ENCODE measurements at regions not wholly inside any gene's neighbourhood (a gene's known extent, or its start where the extent isn't known, plus 50 kb on each side); places are given as distances from the start of the nearest gene placed in this dataset.
"Not testable (repeated sequence)": the region's sequence is repeated elsewhere in the genome, so short reads cannot be mapped to it uniquely, and the experiment has no call there.

DNA sequence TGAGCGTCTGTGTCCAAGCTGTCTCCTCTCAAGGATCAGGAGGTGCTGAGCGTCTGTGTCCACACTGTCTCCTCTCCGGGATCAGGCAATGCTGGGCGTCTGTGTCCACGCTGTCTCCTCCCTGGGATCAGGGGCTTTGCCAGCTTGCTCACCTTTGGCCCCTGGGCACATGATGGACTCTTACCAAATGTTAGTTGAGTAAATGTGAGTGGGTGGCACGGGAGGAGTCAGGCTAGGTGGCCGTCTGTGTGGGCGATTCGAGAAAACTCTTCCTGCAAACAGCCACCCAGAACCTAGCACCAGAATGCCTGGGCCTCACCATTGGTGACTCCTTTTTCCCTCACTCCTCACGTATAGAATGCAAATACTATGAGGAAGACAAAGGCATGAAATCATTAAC, 162.9 kb downstream of the LAT start:
- H3K27me3 ChIP-seq (ENCODE audit: control insufficient read depth, insufficient read depth, low read length); H3K4me1 ChIP-seq (ENCODE audit: control insufficient read depth, insufficient read depth, low read length); H3K9ac ChIP-seq (ENCODE audit: low read length); H3K36me3 ChIP-seq (ENCODE audit: control insufficient read depth, insufficient read depth, low read length); H3K4me3 ChIP-seq (ENCODE audit: low read length); H3K9me3 ChIP-seq (ENCODE audit: control insufficient read depth, low read length): not testable (repeated sequence)

DNA sequence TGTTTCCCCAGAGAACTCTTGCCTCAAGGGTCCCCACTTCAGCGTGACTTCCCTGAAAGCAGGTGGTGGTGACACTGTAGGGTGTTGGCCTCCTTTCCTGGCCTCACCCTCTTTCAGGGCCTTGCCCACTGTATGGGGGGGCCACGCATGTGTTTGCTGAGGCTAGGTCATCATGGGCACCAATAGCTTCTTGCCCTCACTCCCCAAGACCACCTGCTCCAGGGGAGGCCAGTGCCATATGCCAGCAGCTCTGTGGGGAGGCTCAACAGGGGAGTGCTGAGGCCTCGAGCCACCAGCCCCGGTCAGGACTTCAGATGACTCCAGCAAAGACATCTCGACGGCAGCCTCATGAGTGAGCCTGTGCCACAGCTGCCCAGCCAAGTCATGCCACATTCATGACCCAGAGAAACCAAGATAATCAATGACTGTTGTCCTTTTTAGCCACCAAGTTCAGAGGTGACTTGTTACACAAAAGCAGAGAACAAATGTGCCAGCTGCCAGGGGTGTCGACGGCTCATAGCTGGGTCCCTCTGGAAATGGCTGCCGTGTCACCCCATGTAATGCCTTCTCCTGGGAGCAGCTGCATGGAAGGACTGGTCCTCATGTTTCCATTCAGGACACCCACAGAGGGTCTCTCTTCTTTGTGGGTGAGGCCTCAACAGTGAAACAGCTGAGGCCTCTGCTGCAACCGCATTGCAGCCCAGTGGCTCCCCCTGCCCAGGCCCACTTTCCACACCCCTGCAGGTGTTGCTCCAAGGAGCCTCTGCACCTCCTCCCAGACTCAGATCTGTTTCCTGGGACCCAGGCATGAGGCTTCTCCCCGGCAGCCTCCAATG, 162.2 kb downstream of the LAT start:
- not testable (repeated sequence) for H3K36me3 ChIP-seq (ENCODE audit: control insufficient read depth, insufficient read depth, low read length); H3K4me3 ChIP-seq (ENCODE audit: low read length); H3K9ac ChIP-seq (ENCODE audit: low read length); H3K9me3 ChIP-seq (ENCODE audit: control insufficient read depth, low read length); H3K27me3 ChIP-seq (ENCODE audit: control insufficient read depth, insufficient read depth, low read length); H3K4me1 ChIP-seq (ENCODE audit: control insufficient read depth, insufficient read depth, low read length)

DNA sequence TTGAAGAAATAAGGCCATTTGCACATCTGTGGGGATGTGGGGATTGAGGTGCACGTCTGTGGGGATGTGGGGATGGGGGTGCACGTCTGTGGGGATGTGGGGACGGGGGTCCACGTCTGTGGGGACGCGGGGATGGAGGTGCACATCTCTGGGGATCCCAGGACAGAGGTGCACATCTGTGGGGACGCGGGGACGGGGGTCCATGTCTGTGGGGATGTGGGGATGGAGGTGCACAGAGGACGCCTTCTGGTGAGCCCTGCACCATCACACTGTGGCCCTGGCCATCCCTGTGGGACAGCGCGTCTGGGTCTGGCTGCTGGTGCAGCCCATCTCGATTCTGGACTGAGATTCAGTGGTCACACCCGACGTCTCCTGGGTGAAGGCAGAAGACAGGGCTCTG, 161.4 kb downstream of the LAT start:
- no peak overlapping the region for H3K9ac ChIP-seq (ENCODE audit: low read length)

GRCh38 chr16:29145486-29146225, 160.8 kb downstream of the LAT start:
- H3K4me3 ChIP-seq (ENCODE audit: low read length); H3K4me1 ChIP-seq (ENCODE audit: control insufficient read depth, insufficient read depth, low read length); H3K27me3 ChIP-seq (ENCODE audit: control insufficient read depth, insufficient read depth, low read length); H3K36me3 ChIP-seq (ENCODE audit: control insufficient read depth, insufficient read depth, low read length); H3K9ac ChIP-seq (ENCODE audit: low read length); H3K9me3 ChIP-seq (ENCODE audit: control insufficient read depth, low read length): not testable (repeated sequence)

More for the DNA sequence above, 161.4 kb downstream of the LAT start:
- H3K4me3 ChIP-seq (ENCODE audit: low read length) = no peak overlapping the region
- H3K36me3 ChIP-seq (ENCODE audit: control insufficient read depth, insufficient read depth, low read length) = no peaks in the 10 kb centered on the region
- H3K9me3 ChIP-seq (ENCODE audit: control insufficient read depth, low read length) = no peaks in the 10 kb centered on the region
- H3K27me3 ChIP-seq (ENCODE audit: control insufficient read depth, insufficient read depth, low read length) = no peaks in the 10 kb centered on the region
- H3K4me1 ChIP-seq (ENCODE audit: control insufficient read depth, insufficient read depth, low read length) = no peaks in the 10 kb centered on the region

- H3K4me3 ChIP-seq (ENCODE audit: low read length); H3K4me1 ChIP-seq (ENCODE audit: control insufficient read depth, insufficient read depth, low read length); H3K36me3 ChIP-seq (ENCODE audit: control insufficient read depth, insufficient read depth, low read length); H3K9me3 ChIP-seq (ENCODE audit: control insufficient read depth, low read length); H3K27me3 ChIP-seq (ENCODE audit: control insufficient read depth, insufficient read depth, low read length); H3K9ac ChIP-seq (ENCODE audit: low read length): not testable (repeated sequence)
These were observed 160.2 kb downstream of the LAT start for GRCh38 chr16:29145086-29145485.

DNA sequence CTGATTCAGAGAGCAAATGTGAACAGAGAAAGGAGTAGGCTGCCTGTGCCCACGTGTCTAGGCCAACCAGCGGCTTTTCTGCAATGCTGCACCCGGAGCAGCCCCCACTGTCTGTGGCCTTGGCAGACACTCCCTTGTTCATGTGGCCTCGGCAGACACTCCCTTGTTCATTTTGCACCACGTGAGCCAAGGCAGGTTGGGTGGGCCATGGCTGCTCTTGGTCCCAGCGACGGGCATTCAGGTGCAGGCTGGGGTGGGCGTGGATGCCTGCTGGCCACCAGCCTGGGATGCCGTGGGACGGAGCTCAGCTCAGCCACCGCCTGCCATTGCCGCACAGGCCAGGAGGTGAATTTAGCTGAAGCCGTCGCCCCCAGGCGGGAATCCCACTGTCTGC, 159.8 kb downstream of the LAT start:
- not testable (repeated sequence) for H3K36me3 ChIP-seq (ENCODE audit: control insufficient read depth, insufficient read depth, low read length); H3K4me1 ChIP-seq (ENCODE audit: control insufficient read depth, insufficient read depth, low read length); H3K4me3 ChIP-seq (ENCODE audit: low read length); H3K9me3 ChIP-seq (ENCODE audit: control insufficient read depth, low read length); H3K27me3 ChIP-seq (ENCODE audit: control insufficient read depth, insufficient read depth, low read length); H3K9ac ChIP-seq (ENCODE audit: low read length)

GRCh38 chr16:29143739-29144668, 159.2 kb downstream of the LAT start:
- H3K9me3 ChIP-seq (ENCODE audit: control insufficient read depth, low read length); H3K9ac ChIP-seq (ENCODE audit: low read length); H3K27me3 ChIP-seq (ENCODE audit: control insufficient read depth, insufficient read depth, low read length); H3K4me1 ChIP-seq (ENCODE audit: control insufficient read depth, insufficient read depth, low read length); H3K4me3 ChIP-seq (ENCODE audit: low read length); H3K36me3 ChIP-seq (ENCODE audit: control insufficient read depth, insufficient read depth, low read length): not testable (repeated sequence)

- not testable (repeated sequence) for H3K4me3 ChIP-seq (ENCODE audit: low read length); H3K27me3 ChIP-seq (ENCODE audit: control insufficient read depth, insufficient read depth, low read length); H3K36me3 ChIP-seq (ENCODE audit: control insufficient read depth, insufficient read depth, low read length); H3K9ac ChIP-seq (ENCODE audit: low read length); H3K4me1 ChIP-seq (ENCODE audit: control insufficient read depth, insufficient read depth, low read length); H3K9me3 ChIP-seq (ENCODE audit: control insufficient read depth, low read length)
These were observed 157.7 kb downstream of the LAT start for GRCh38 chr16:29142506-29142905.

DNA sequence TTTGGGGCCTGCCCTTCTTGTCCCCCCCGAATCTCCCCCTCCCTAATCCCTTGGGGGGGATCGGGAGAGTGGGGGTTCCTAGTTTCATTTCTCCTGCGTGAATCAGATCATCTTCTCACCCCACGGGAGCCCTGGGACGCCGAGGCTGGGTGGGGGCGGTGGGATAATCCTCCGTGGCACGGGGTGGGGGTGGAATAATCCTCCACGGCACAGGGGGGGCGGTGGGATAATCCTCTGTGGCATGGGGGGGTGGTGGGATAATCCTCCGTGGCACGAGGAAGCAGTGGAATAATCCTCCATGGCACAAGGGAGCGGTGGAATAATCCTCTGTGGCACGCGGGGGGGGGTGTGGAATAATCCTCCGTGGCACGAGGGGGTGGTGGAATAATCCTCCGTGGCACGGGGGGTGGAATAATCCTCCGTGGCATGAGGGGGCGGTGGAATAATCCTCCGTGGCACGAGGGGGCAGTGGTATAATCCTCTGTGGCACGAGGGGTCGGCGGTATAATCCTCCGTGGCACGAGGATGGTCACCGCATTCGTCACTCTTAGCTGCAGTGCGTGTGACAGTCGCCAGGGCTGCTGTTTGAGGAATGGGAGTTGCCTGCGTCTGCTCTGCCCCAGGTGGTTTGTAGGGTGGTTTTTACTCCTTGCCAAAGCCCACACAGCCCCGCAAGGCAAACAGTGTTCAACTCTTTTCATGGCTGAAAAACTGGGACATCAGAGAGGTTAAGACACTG, 156.9 kb downstream of the LAT start:
- H3K36me3 ChIP-seq (ENCODE audit: control insufficient read depth, insufficient read depth, low read length) = no peaks in the 10 kb centered on the region
- H3K4me3 ChIP-seq (ENCODE audit: low read length) = no peak overlapping the region
- no peaks in the 10 kb centered on the region for H3K9me3 ChIP-seq (ENCODE audit: control insufficient read depth, low read length)
- H3K9ac ChIP-seq (ENCODE audit: low read length) = no peak overlapping the region
- no peaks in the 10 kb centered on the region for H3K27me3 ChIP-seq (ENCODE audit: control insufficient read depth, insufficient read depth, low read length)
- no peaks in the 10 kb centered on the region for H3K4me1 ChIP-seq (ENCODE audit: control insufficient read depth, insufficient read depth, low read length)

DNA sequence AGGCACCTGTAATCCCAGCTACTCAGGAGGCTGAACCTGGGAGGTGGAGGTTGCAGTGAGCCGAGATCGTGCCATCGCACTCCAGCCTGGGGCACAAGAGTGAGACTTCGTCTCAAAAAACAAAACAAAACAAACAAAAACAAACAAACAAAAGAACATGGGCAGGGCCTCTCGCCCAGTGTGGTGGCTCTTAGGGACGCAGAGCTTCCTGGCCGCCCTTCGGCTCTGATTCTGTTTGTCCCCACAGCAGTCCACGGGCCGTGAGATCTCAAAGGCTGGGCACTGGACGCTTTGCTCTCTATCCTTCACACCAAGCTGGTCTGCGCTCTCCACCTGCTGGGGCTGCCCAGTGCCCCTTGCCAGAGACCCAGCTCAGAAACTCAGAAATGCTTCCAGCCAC, 156.3 kb downstream of the LAT start:
- H3K27me3 ChIP-seq (ENCODE audit: control insufficient read depth, insufficient read depth, low read length); H3K4me1 ChIP-seq (ENCODE audit: control insufficient read depth, insufficient read depth, low read length); H3K4me3 ChIP-seq (ENCODE audit: low read length); H3K9ac ChIP-seq (ENCODE audit: low read length); H3K36me3 ChIP-seq (ENCODE audit: control insufficient read depth, insufficient read depth, low read length); H3K9me3 ChIP-seq (ENCODE audit: control insufficient read depth, low read length): not testable (repeated sequence)

GRCh38 chr16:29139901-29140855, 155.3 kb downstream of the LAT start:
- H3K4me3 ChIP-seq (ENCODE audit: low read length); H3K9ac ChIP-seq (ENCODE audit: low read length); H3K4me1 ChIP-seq (ENCODE audit: control insufficient read depth, insufficient read depth, low read length); H3K9me3 ChIP-seq (ENCODE audit: control insufficient read depth, low read length); H3K36me3 ChIP-seq (ENCODE audit: control insufficient read depth, insufficient read depth, low read length); H3K27me3 ChIP-seq (ENCODE audit: control insufficient read depth, insufficient read depth, low read length): not testable (repeated sequence)

Measured in mucosa of stomach (tissue), 1 donor.